Activated CD4-positive, alpha-beta T cell treated with anti-CD3 and anti-CD28 coated beads, Interleukin-2, amount 10 ng/mL, durations not matched to agents 24 days and 14 days (primary cell): ENCODE measurements at regions not wholly inside any gene's neighbourhood (a gene's known extent, or its start where the extent isn't known, plus 50 kb on each side); places are given as distances from the start of the nearest gene placed in this dataset.

Source experiments
- DNase-seq: peaks from one replicate; pipeline ENCODE4 v3.0.0; 2022
- H3K27ac Mint-ChIP-seq: one replicate; pipeline ENCODE4 v1.8.0; 2022; ENCODE audit warnings: mild to moderate bottlenecking, mixed read lengths
- H3K27me3 Mint-ChIP-seq: one replicate; pipeline ENCODE4 v1.8.0; 2022; ENCODE audit warnings: mixed read lengths
- H3K36me3 Mint-ChIP-seq: one replicate; pipeline ENCODE4 v1.8.0; 2022; ENCODE audit warnings: low read depth, mild to moderate bottlenecking, mixed read lengths
- H3K4me1 Mint-ChIP-seq: one replicate; pipeline ENCODE4 v1.8.0; 2021; ENCODE audit warnings: mixed read lengths
- H3K4me3 Mint-ChIP-seq: one replicate; pipeline ENCODE4 v1.8.0; 2022; ENCODE audit warnings: mild to moderate bottlenecking, moderate library complexity, mixed read lengths
- H3K9me3 Mint-ChIP-seq: one replicate; pipeline ENCODE4 v1.8.0; 2021; ENCODE audit warnings: mixed read lengths
- intact Hi-C: fragments of 100-400 bp; cut with micrococcal nuclease; formaldehyde crosslinking; loops from one replicate; pipeline ENCODE4 v1.15.1; 2023

DNA sequence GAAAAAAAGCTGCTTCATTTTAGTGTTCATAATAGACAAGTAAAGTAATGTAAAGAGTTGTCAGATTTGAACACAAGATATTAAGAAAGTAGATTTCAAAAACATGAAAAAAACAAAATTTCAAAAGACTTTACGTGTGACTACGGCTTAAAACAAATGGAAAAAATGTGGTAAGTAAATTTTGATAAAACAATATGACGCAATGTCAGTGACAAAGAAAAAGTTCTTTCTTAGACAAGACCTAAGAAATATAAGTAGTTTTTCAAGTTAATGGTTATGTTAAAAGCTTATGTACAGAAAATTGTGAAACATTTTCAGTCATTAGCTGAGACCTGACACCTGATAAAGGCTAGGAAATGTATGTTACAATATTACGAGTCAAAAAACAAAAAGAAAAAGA, 73.7 kb upstream of the EYS start:
- H3K27me3 Mint-ChIP-seq = no peaks in the 10 kb centered on the region
- no peaks in the 10 kb centered on the region for H3K36me3 Mint-ChIP-seq
- intact Hi-C loops = no loop called here
- DNase-seq = no peak
- H3K9me3 Mint-ChIP-seq = peaks cover 7% of the 10 kb centered on the region
- H3K27ac Mint-ChIP-seq = no peak overlapping the region
- no peak overlapping the region for H3K4me3 Mint-ChIP-seq
- no peaks in the 10 kb centered on the region for H3K4me1 Mint-ChIP-seq

DNA sequence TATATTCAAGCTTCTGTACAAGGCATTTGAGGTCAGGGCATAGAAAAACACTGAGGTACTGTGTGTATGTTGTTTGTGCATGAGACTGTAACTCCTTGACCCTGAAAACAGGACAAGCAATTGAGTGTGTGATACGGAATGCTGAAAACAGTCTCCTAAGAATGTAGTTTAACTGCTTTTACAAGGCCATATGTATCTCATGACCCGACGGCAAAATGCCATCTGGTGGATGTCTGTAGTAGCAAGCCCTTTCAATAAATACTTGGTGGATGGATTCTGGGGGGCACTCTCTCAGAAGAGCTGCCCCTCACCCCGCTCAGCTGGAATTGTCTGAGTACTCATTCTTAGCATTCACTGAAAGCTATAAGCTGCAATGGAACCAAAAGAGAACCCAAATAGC, 69.3 kb upstream of the EYS start:
- H3K4me1 Mint-ChIP-seq = no peaks in the 10 kb centered on the region
- intact Hi-C loops = no loop called here
- H3K36me3 Mint-ChIP-seq = no peaks in the 10 kb centered on the region

DNA sequence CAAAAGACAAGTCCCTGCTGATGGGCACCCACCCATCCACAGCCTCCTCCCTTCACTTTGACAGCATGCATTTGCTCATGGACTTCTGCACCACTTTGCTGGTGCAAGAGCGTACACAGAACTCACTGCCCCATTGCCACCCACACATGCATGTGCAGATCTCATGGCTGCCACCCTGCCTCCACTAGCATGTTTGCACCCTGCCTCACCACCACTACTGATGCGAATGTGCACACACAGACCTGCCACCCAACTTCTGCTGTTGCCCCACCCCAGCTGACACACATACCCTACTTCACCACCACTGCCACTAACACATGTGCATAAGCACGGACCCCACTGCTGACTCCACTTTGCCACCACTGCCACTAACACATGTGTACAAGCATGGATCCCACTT, 64.9 kb upstream of the EYS start:
- Mint-ChIP-seq H3K4me1 (no peaks in the 10 kb centered on the region), H3K9me3 (peaks cover 11% of the 10 kb centered on the region), H3K27ac (no peak overlapping the region), H3K4me3 (no peak overlapping the region), H3K36me3 (no peaks in the 10 kb centered on the region), H3K27me3 (no peaks in the 10 kb centered on the region)
- intact Hi-C loops = no loop called here
- no peak for DNase-seq

More for the DNA sequence above, 69.3 kb upstream of the EYS start:
- Mint-ChIP-seq H3K4me3 (no peak overlapping the region), H3K27me3 (no peaks in the 10 kb centered on the region), H3K27ac (no peak overlapping the region), H3K9me3 (peaks cover 18% of the 10 kb centered on the region)
- no peak for DNase-seq

DNA sequence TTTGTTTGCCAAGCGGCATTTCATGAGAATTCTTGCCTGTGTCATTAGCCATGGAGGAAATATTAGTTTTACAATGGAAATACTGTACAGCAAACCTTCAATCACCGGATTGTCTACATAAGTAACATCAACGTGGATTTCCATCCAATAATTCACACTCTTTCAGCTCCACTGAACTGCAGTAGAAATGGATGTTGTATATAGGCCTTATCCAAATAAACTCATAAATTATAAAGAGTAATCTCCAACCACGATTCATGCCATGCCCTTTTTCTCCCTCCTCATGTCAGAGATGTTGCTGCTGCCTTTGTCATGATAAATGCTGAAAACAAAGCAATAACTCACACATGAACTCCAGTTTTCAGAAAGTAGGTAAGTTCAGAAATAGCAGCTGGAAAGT, 54.9 kb upstream of the EYS start:
- no peak overlapping the region for H3K27ac Mint-ChIP-seq
- H3K27me3 Mint-ChIP-seq = no peaks in the 10 kb centered on the region
- DNase-seq = no peak
- peaks cover 4% of the 10 kb centered on the region for H3K9me3 Mint-ChIP-seq
- intact Hi-C loops = no loop called here
- no peak overlapping the region for H3K4me3 Mint-ChIP-seq
- no peaks in the 10 kb centered on the region for H3K36me3 Mint-ChIP-seq
- no peaks in the 10 kb centered on the region for H3K4me1 Mint-ChIP-seq

DNA sequence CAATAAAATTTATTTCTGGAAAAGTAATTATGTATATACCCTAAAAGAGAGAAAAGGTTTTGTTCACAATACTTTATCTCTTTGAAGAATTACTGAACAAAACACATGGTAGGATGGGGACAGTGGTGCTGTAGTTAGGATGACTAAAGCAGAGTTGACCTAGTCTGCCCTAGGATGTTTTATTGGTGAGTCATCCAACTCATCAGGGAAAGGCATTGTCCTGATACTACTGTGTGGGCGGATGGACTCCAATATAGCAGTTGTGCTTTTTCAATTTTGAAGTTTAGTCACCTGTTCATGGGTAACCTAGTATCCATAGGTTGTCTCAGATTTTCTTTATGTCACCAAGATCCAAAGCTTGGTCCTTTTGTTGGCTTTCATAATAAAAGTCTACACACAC, 53.3 kb upstream of the EYS start:
- Mint-ChIP-seq H3K4me3 (no peak overlapping the region), H3K36me3 (no peaks in the 10 kb centered on the region), H3K27me3 (no peaks in the 10 kb centered on the region), H3K4me1 (no peaks in the 10 kb centered on the region), H3K9me3 (peaks cover 7% of the 10 kb centered on the region), H3K27ac (no peak overlapping the region)
- intact Hi-C loops = no loop called here
- DNase-seq = no peak
